ENCODE measurements at regions not wholly inside any gene's neighbourhood (a gene's known extent, or its start where the extent isn't known, plus 50 kb on each side); places are given as distances from the start of the nearest gene placed in this dataset.

GRCh38 chr4:78691971-78692821 is 84.0 kb upstream of the BMP2K start:
- Histone ChIP-seq H3K4me3 (no peak overlapping the region), H3K27ac (peak overlapping the region in 8 of 10 donors; percentile 15 to 61 (median 42)), H3K4me1 (peaks cover 2 to 39% (median 18%) of the 10 kb centered on the region in 9 donors), H3K27me3 (no peaks in the 10 kb centered on the region), H3K36me3 (no peaks in the 10 kb centered on the region), H3K9me3 (no peaks in the 10 kb centered on the region)
- TF ChIP-seq, protein P1, sequence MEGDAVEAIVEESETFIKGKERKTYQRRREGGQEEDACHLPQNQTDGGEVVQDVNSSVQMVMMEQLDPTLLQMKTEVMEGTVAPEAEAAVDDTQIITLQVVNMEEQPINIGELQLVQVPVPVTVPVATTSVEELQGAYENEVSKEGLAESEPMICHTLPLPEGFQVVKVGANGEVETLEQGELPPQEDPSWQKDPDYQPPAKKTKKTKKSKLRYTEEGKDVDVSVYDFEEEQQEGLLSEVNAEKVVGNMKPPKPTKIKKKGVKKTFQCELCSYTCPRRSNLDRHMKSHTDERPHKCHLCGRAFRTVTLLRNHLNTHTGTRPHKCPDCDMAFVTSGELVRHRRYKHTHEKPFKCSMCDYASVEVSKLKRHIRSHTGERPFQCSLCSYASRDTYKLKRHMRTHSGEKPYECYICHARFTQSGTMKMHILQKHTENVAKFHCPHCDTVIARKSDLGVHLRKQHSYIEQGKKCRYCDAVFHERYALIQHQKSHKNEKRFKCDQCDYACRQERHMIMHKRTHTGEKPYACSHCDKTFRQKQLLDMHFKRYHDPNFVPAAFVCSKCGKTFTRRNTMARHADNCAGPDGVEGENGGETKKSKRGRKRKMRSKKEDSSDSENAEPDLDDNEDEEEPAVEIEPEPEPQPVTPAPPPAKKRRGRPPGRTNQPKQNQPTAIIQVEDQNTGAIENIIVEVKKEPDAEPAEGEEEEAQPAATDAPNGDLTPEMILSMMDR (IDR thresholded peaks at IDR 0.05): no peak
- DNase-seq (peak in 1 of 2 donors; percentile 33), ATAC-seq (peak; percentile 81 to 96 (median 88))
- intact Hi-C loops (cut with DNase I): loop anchor here in 2 of 10 donors (5.0 to 10.0 kb wide), 2 partner anchors 40 to 63 kb away; no protein-coding TSS in a partner anchor
- 20 to 21% methylated on average over 4 of the region's 4 CpGs for WGBS, 2 donors

DNA sequence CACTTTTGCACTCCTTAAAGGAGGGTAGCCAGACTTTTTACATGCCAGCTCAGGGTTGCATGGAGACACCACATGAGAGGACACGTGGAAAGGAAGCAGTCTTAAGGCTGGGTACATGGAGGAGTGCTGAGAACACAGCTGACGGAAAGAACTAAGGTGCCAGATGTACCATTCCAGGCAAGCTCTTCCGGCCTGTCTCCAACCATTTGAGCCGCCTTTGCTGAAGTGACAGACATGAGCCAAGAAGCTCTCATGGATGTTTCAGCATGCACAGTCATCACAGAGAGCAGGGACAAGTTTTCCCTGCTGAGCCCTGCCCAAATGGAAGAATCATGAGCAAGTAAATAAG is 83.4 kb upstream of the BMP2K start:
- 26 to 47% methylated on average over 4 of the region's 4 CpGs for WGBS, 2 donors
- Histone ChIP-seq H3K36me3 (no peaks in the 10 kb centered on the region), H3K27me3 (no peaks in the 10 kb centered on the region), H3K27ac (peak overlapping the region in 4 of 10 donors; percentile 31 to 53 (median 41)), H3K4me1 (peaks cover 2 to 39% (median 18%) of the 10 kb centered on the region in 9 donors), H3K4me3 (no peak overlapping the region), H3K9me3 (no peaks in the 10 kb centered on the region)
- intact Hi-C loops (cut with DNase I): loop anchor here in 2 of 10 donors (5.0 to 10.0 kb wide), 2 partner anchors 40 to 62 kb away; no protein-coding TSS in a partner anchor
- TF ChIP-seq, protein P1 (IDR thresholded peaks at IDR 0.05): no peak
- DNase-seq (no peak), ATAC-seq (peak in 6 of 8 donors; percentile 24 to 81 (median 48))

GRCh38 chr4:78693777-78694456 is 82.2 kb upstream of the BMP2K start:
- no peak overlapping the region for H3K27ac ChIP-seq
- H3K36me3 ChIP-seq: no peaks in the 10 kb centered on the region
- no peak for DNase-seq
- TF ChIP-seq, protein P1 (IDR thresholded peaks at IDR 0.05): no peak
- H3K4me3 ChIP-seq: no peak overlapping the region
- peaks cover 2 to 34% (median 18%) of the 10 kb centered on the region in 9 donors for H3K4me1 ChIP-seq
- WGBS, 2 donors: 59 to 67% methylated on average over 2 of the region's 2 CpGs
- H3K27me3 ChIP-seq: no peaks in the 10 kb centered on the region
- H3K9me3 ChIP-seq: no peaks in the 10 kb centered on the region
- intact Hi-C loops (cut with DNase I): loop anchor here in 2 of 10 donors (5.0 to 10.0 kb wide), 2 partner anchors 38 to 61 kb away; no protein-coding TSS in a partner anchor
- ATAC-seq: peak in 1 of 8 donors; percentile 59

GRCh38 chr4:78694457-78694787 is 81.7 kb upstream of the BMP2K start:
- Histone ChIP-seq H3K36me3 (no peaks in the 10 kb centered on the region), H3K27me3 (no peaks in the 10 kb centered on the region), H3K4me1 (peaks cover 2 to 34% (median 18%) of the 10 kb centered on the region in 9 donors), H3K9me3 (no peaks in the 10 kb centered on the region), H3K27ac (no peak overlapping the region), H3K4me3 (no peak overlapping the region)
- 96 to 100% methylated on average over 2 of the region's 2 CpGs for WGBS, 2 donors
- intact Hi-C loops (cut with DNase I): loop anchor here in 2 of 10 donors (5.0 to 10.0 kb wide), 2 partner anchors 38 to 60 kb away; no protein-coding TSS in a partner anchor
- TF ChIP-seq, protein P1 (IDR thresholded peaks at IDR 0.05): no peak
- ATAC-seq: no peak
- DNase-seq: no peak

All from heart right ventricle (tissue), 16 donors.